ENCODE measurements at regions not wholly inside any gene's neighbourhood (a gene's known extent, or its start where the extent isn't known, plus 50 kb on each side); places are given as distances from the start of the nearest gene placed in this dataset.

GRCh38 chr2:129860088-129860487 lies 119.4 kb upstream of the RAB6C start:
- Histone ChIP-seq H3K27me3 (replicated peaks) (no peaks in the 10 kb centered on the region), H3K27ac (no peak overlapping the region), H3K36me3 (replicated peaks) (no peaks in the 10 kb centered on the region), H3K4me3 (ENCODE audit: low read depth, low read length) (no peak overlapping the region)
- no peak for TF ChIP-seq CTCF (IDR thresholded peaks at IDR 0.05; ENCODE audit: low read depth, low read length, missing control alignments)
- no peak for DNase-seq
- in situ Hi-C loops (cut with HindIII; ENCODE audit: low pct_ligation_motif_present, low sequenced_read_pairs), result no loop called here

GRCh38 chr2:129861666-129862288 lies 117.7 kb upstream of the RAB6C start:
- no peak for TF ChIP-seq CTCF (IDR thresholded peaks at IDR 0.05; ENCODE audit: low read depth, low read length, missing control alignments)
- in situ Hi-C loops (cut with HindIII; ENCODE audit: low pct_ligation_motif_present, low sequenced_read_pairs), result no loop called here

GRCh38 chr2:129862668-129863067 lies 116.8 kb upstream of the RAB6C start:
- Histone ChIP-seq H3K4me3 (ENCODE audit: low read depth, low read length) (no peak overlapping the region), H3K36me3 (replicated peaks) (no peaks in the 10 kb centered on the region), H3K27ac (no peak overlapping the region), H3K27me3 (replicated peaks) (no peaks in the 10 kb centered on the region)
- no peak for DNase-seq
- TF ChIP-seq CTCF (IDR thresholded peaks at IDR 0.05; ENCODE audit: low read depth, low read length, missing control alignments), result no peak
- in situ Hi-C loops (cut with HindIII; ENCODE audit: low pct_ligation_motif_present, low sequenced_read_pairs), result no loop called here

More at GRCh38 chr2:129861666-129862288, 117.7 kb upstream of the RAB6C start:
- H3K27me3 ChIP-seq (replicated peaks), result no peaks in the 10 kb centered on the region
- H3K4me3 ChIP-seq (ENCODE audit: low read depth, low read length), result no peak overlapping the region
- no peak overlapping the region for H3K27ac ChIP-seq
- H3K36me3 ChIP-seq (replicated peaks), result no peaks in the 10 kb centered on the region
- DNase-seq, result no peak

- no peaks in the 10 kb centered on the region for H3K36me3 ChIP-seq (replicated peaks)
- DNase-seq, result no peak
- no peaks in the 10 kb centered on the region for H3K27me3 ChIP-seq (replicated peaks)
- H3K4me3 ChIP-seq (ENCODE audit: low read depth, low read length), result no peak overlapping the region
- H3K27ac ChIP-seq, result no peak overlapping the region
- no peak for TF ChIP-seq CTCF (IDR thresholded peaks at IDR 0.05; ENCODE audit: low read depth, low read length, missing control alignments)
- in situ Hi-C loops (cut with HindIII; ENCODE audit: low pct_ligation_motif_present, low sequenced_read_pairs), result no loop called here
Measured at GRCh38 chr2:129863350-129863749, 116.1 kb upstream of the RAB6C start.

- Histone ChIP-seq H3K36me3 (replicated peaks) (no peaks in the 10 kb centered on the region), H3K4me3 (ENCODE audit: low read depth, low read length) (no peak overlapping the region), H3K27me3 (replicated peaks) (no peaks in the 10 kb centered on the region), H3K27ac (no peak overlapping the region)
- no peak for DNase-seq
- no peak for TF ChIP-seq CTCF (IDR thresholded peaks at IDR 0.05; ENCODE audit: low read depth, low read length, missing control alignments)
- in situ Hi-C loops (cut with HindIII; ENCODE audit: low pct_ligation_motif_present, low sequenced_read_pairs), result no loop called here
Measured at GRCh38 chr2:129864719-129865118, 114.7 kb upstream of the RAB6C start.

GRCh38 chr2:129865976-129866375 lies 113.5 kb upstream of the RAB6C start:
- Histone ChIP-seq H3K4me3 (ENCODE audit: low read depth, low read length) (no peak overlapping the region), H3K27ac (no peak overlapping the region), H3K27me3 (replicated peaks) (no peaks in the 10 kb centered on the region), H3K36me3 (replicated peaks) (no peaks in the 10 kb centered on the region)
- DNase-seq, result no peak
- in situ Hi-C loops (cut with HindIII; ENCODE audit: low pct_ligation_motif_present, low sequenced_read_pairs), result no loop called here
- no peak for TF ChIP-seq CTCF (IDR thresholded peaks at IDR 0.05; ENCODE audit: low read depth, low read length, missing control alignments)

All from brain microvascular endothelial cell (primary cell).